MCF 10A (cell line): ENCODE measurements at regions not wholly inside any gene's neighbourhood (a gene's known extent, or its start where the extent isn't known, plus 50 kb on each side); places are given as distances from the start of the nearest gene placed in this dataset.

ENCODE experiments used
- BruUV-seq: library from RNA; stranded (reverse); fragments of 400-500 nt; replicated peaks from 2 replicates; lab custom pipeline; 2021; lab: Mats Ljungman, UMichigan
- CTCF ChIA-PET: fragments of 300-600 bp; sonication (Branson Sonifier 250); formaldehyde crosslinking; extraction: SDS; loops from one replicate; lab custom pipeline; 2021; ENCODE audit warnings: antibody characterized with exemption, inconsistent platforms; lab: Yijun Ruan, JAX
- POLR2A ChIA-PET: fragments of 300-600, 350-650 bp; sonication (Branson Sonifier 250); formaldehyde crosslinking; extraction: SDS; loops from one replicate; lab custom pipeline; 2020; ENCODE audit warnings: antibody characterized with exemption, inconsistent platforms; lab: Yijun Ruan, JAX
- DNase-seq: peaks from one replicate; pipeline ENCODE4 v3.0.0-alpha.2; 2018; ENCODE audit not compliant: unreplicated experiment
- H3K27ac Mint-ChIP-seq: one replicate; pipeline ENCODE4 v1.8.0; 2022; ENCODE audit warnings: mild to moderate bottlenecking, low read depth, mixed read lengths; ENCODE audit not compliant: unreplicated experiment
- H3K27me3 Mint-ChIP-seq: one replicate; pipeline ENCODE4 v1.8.0; 2022; ENCODE audit warnings: mixed read lengths; ENCODE audit not compliant: insufficient read depth, unreplicated experiment
- H3K36me3 Mint-ChIP-seq: one replicate; pipeline ENCODE4 v1.8.0; 2022; ENCODE audit warnings: mild to moderate bottlenecking, moderate library complexity, mixed read lengths; ENCODE audit not compliant: insufficient read depth, unreplicated experiment
- H3K4me1 Mint-ChIP-seq: one replicate; pipeline ENCODE4 v1.8.0; 2022; ENCODE audit warnings: mixed read lengths; ENCODE audit not compliant: insufficient read depth, unreplicated experiment
- H3K4me3 Mint-ChIP-seq: one replicate; pipeline ENCODE4 v1.8.0; 2022; ENCODE audit warnings: mild to moderate bottlenecking, moderate library complexity, mixed read lengths; ENCODE audit not compliant: unreplicated experiment
- H3K9me3 Mint-ChIP-seq: one replicate; pipeline ENCODE4 v1.8.0; 2022; ENCODE audit warnings: mixed read lengths; ENCODE audit not compliant: unreplicated experiment
- CTCF ChIP-seq: fragments of 200-600 bp; IDR thresholded peaks from one replicate; pipeline ENCODE4 v1.8.0; 2022; ENCODE audit warnings: antibody characterized with exemption, mild to moderate bottlenecking; ENCODE audit not compliant: unreplicated experiment
- intact Hi-C: fragments of 100-400 bp; cut with micrococcal nuclease; formaldehyde crosslinking; loops from 2 replicates; pipeline ENCODE4 v1.14.1; 2022

GRCh38 chr10:81146436-81146835, 608.7 kb downstream of the SH2D4B start:
- CTCF ChIA-PET = interaction anchor here (0.6 kb wide), 1 partner anchor 188 kb away, joined by 3 read pairs; no protein-coding TSS in a partner anchor

GRCh38 chr10:81152656-81153055, 615.0 kb downstream of the SH2D4B start:
- H3K36me3 Mint-ChIP-seq = no peaks in the 10 kb centered on the region
- no peak for TF ChIP-seq CTCF
- ChIA-PET POLR2A (interaction anchor here (0.7 kb wide), 1 partner anchor 9 kb away, joined by 3 read pairs; no protein-coding TSS in a partner anchor), CTCF (no interaction called here)
- H3K27me3 Mint-ChIP-seq = peaks cover 91% of the 10 kb centered on the region
- intact Hi-C loops = no loop called here
- no peaks in the 10 kb centered on the region for H3K9me3 Mint-ChIP-seq
- H3K4me1 Mint-ChIP-seq = no peaks in the 10 kb centered on the region
- no peak overlapping the region for H3K4me3 Mint-ChIP-seq
- no peak for DNase-seq
- BruUV-seq = no TSS peak
- H3K27ac Mint-ChIP-seq = no peak overlapping the region

More at GRCh38 chr10:81146436-81146835, 608.7 kb downstream of the SH2D4B start:
- no TSS peak for BruUV-seq
- DNase-seq = no peak
- Mint-ChIP-seq H3K27ac (no peak overlapping the region), H3K36me3 (no peaks in the 10 kb centered on the region), H3K27me3 (peaks cover 81% of the 10 kb centered on the region), H3K4me1 (no peaks in the 10 kb centered on the region), H3K4me3 (no peak overlapping the region), H3K9me3 (no peaks in the 10 kb centered on the region)
- TF ChIP-seq CTCF = no peak
- intact Hi-C loops = no loop called here
- POLR2A ChIA-PET = no interaction called here

- ChIA-PET CTCF (no interaction called here), POLR2A (no interaction called here)
- Mint-ChIP-seq H3K4me3 (no peak overlapping the region), H3K4me1 (no peaks in the 10 kb centered on the region), H3K27me3 (peaks cover 94% of the 10 kb centered on the region), H3K36me3 (no peaks in the 10 kb centered on the region), H3K27ac (no peak overlapping the region), H3K9me3 (no peaks in the 10 kb centered on the region)
- no TSS peak for BruUV-seq
- DNase-seq = no peak
- intact Hi-C loops = no loop called here
- TF ChIP-seq CTCF = no peak
Measured at GRCh38 chr10:81157681-81158080, 620.0 kb downstream of the SH2D4B start.

- ChIA-PET CTCF (interaction anchor here (0.6 to 1.4 kb wide), 2 partner anchors 164 to 410 kb away, joined by 3 read pairs; no protein-coding TSS in a partner anchor), POLR2A (interaction anchor here (0.8 to 1.0 kb wide), 2 partner anchors 13 to 26 kb away, joined by 3 to 4 read pairs; no protein-coding TSS in a partner anchor)
- H3K27me3 Mint-ChIP-seq = peaks cover 34% of the 10 kb centered on the region
- H3K4me3 Mint-ChIP-seq = no peak overlapping the region
- no peak for TF ChIP-seq CTCF
- H3K4me1 Mint-ChIP-seq = no peaks in the 10 kb centered on the region
- no TSS peak for BruUV-seq
- no peaks in the 10 kb centered on the region for H3K9me3 Mint-ChIP-seq
- intact Hi-C loops = no loop called here
- H3K36me3 Mint-ChIP-seq = peaks cover 4% of the 10 kb centered on the region
- H3K27ac Mint-ChIP-seq = no peak overlapping the region
- DNase-seq = peak; percentile 42
Measured at GRCh38 chr10:81177651-81178244, 640.0 kb downstream of the SH2D4B start.
